SK-N-SH (cell line): ENCODE measurements at regions not wholly inside any gene's neighbourhood (a gene's known extent, or its start where the extent isn't known, plus 50 kb on each side); places are given as distances from the start of the nearest gene placed in this dataset.
A peak's percentile ranks its signal among the peaks of the same experiment; 100 is the strongest.

Experiments
- CTCF ChIP-seq: fragments of 200-600 bp; sonication (generic); IDR thresholded peaks from 2 replicates; pipeline ENCODE4 v1.6.1; 2017; ENCODE audit warnings: antibody characterized with exemption, mild to moderate bottlenecking, moderate library complexity
- EP300 ChIP-seq, 2 experiments: IDR thresholded peaks; 2 replicates each; pipeline versions ENCODE4 v1.4.0 to v1.6.1; 2012; ENCODE audit warnings: borderline replicate concordance in 1 of 2, low read depth in 1 of 2, low read length in 1 of 2
- EZH2phosphoT487 ChIP-seq: fragments of 200-600 bp; sonication (generic); IDR thresholded peaks from 2 replicates; pipeline ENCODE4 v1.6.1; 2017; ENCODE audit warnings: low read depth, mixed run types, mild to moderate bottlenecking, antibody characterized with exemption, moderate library complexity, borderline replicate concordance
- FOSL2 ChIP-seq: IDR thresholded peaks from 2 replicates; pipeline ENCODE4 v1.4.0; 2012; ENCODE audit warnings: low read depth, mild to moderate bottlenecking, moderate library complexity, borderline replicate concordance
- FOXJ3 ChIP-seq: sonication (generic); formaldehyde crosslinking; IDR thresholded peaks from 2 replicates; pipeline ENCODE4 v1.5.1; 2020; ENCODE audit warnings: mild to moderate bottlenecking, missing genetic modification reagents
- FOXM1 ChIP-seq: IDR thresholded peaks from 2 replicates; pipeline ENCODE4 v1.4.0; 2012; ENCODE audit warnings: low read depth, mild to moderate bottlenecking
- GABPA ChIP-seq: IDR thresholded peaks from 2 replicates; pipeline ENCODE4 v1.4.0; 2012; ENCODE audit warnings: low read depth, mild to moderate bottlenecking
- JUND ChIP-seq: IDR thresholded peaks from 2 replicates; pipeline ENCODE4 v1.4.0; 2012
- MEF2A ChIP-seq: IDR thresholded peaks from 2 replicates; pipeline ENCODE4 v1.4.0; 2012; ENCODE audit warnings: low read depth, borderline replicate concordance
- NFIC ChIP-seq: IDR thresholded peaks from 2 replicates; pipeline ENCODE4 v1.4.0; 2012; ENCODE audit warnings: borderline replicate concordance
- RAD21 ChIP-seq: IDR thresholded peaks from 2 replicates; pipeline ENCODE4 v1.6.1; 2012; ENCODE audit warnings: mild to moderate bottlenecking, low read length
- RCOR1 ChIP-seq: fragments of 150-350 bp; IDR thresholded peaks from 2 replicates; pipeline ENCODE4 v1.6.1; 2017; ENCODE audit warnings: antibody characterized with exemption, low read length
- RFX5 ChIP-seq: IDR thresholded peaks from 2 replicates; pipeline ENCODE4 v1.6.1; 2012; ENCODE audit warnings: mild to moderate bottlenecking, improper control_type of control experiment, low read length
- RXRA ChIP-seq: IDR thresholded peaks from 2 replicates; pipeline ENCODE4 v1.4.0; 2012; ENCODE audit warnings: low read depth, mild to moderate bottlenecking, borderline replicate concordance
- SIN3A ChIP-seq: IDR thresholded peaks from 2 replicates; pipeline ENCODE4 v1.6.1; 2012; ENCODE audit warnings: low read depth, mild to moderate bottlenecking, low read length, moderate library complexity, borderline replicate concordance
- SMC3 ChIP-seq: IDR thresholded peaks from 2 replicates; pipeline ENCODE4 v1.6.1; 2012; ENCODE audit warnings: low read depth, low read length, improper control_type of control experiment
- TAF1 ChIP-seq: IDR thresholded peaks from 2 replicates; pipeline ENCODE4 v1.6.1; 2012; ENCODE audit warnings: low read depth, mild to moderate bottlenecking, low read length, moderate library complexity, borderline replicate concordance
- TCF12 ChIP-seq: IDR thresholded peaks from 2 replicates; pipeline ENCODE4 v1.4.0; 2012
- TEAD4 ChIP-seq: IDR thresholded peaks from 2 replicates; pipeline ENCODE4 v1.4.0; 2012; ENCODE audit warnings: mild to moderate bottlenecking, borderline replicate concordance; ENCODE audit not compliant: insufficient read depth
- TF ChIP-seq, protein P1 (sequence below): fragments of 150-350 bp; IDR thresholded peaks from 2 replicates; pipeline ENCODE4 v1.6.1; 2016; ENCODE audit warnings: mild to moderate bottlenecking, low read depth, low read length
- TF ChIP-seq, protein P2 (sequence below): IDR thresholded peaks from 2 replicates; pipeline ENCODE4; 2012

GRCh38 chr20:39630215-39630908, 668.2 kb downstream of the DHX35 start (continued):
- TF ChIP-seq MEF2A (no peak), SMC3 (no peak), SIN3A (no peak), TEAD4 (no peak), NFIC (no peak), EP300 (IDR thresholded peaks at IDR 0.05; ENCODE audit: borderline replicate concordance in 1 of 2, low read depth in 1 of 2, low read length in 1 of 2) (peak in 1 of 2 experiments; percentile 82; a peak in 2 of 4 replicates), RFX5 (no peak), FOXJ3 (CRISPR knock-in tag) (peak; percentile 83), JUND (no peak), RXRA (no peak), RCOR1 (peak; percentile 66; the same call in 1 of the 2 replicates), RAD21 (peak; percentile 28), EZH2phosphoT487 (no peak), FOXM1 (no peak), FOSL2 (no peak), TAF1 (no peak), GABPA (no peak), TCF12 (peak; percentile 42), CTCF (no peak)
- TF ChIP-seq, protein P1, sequence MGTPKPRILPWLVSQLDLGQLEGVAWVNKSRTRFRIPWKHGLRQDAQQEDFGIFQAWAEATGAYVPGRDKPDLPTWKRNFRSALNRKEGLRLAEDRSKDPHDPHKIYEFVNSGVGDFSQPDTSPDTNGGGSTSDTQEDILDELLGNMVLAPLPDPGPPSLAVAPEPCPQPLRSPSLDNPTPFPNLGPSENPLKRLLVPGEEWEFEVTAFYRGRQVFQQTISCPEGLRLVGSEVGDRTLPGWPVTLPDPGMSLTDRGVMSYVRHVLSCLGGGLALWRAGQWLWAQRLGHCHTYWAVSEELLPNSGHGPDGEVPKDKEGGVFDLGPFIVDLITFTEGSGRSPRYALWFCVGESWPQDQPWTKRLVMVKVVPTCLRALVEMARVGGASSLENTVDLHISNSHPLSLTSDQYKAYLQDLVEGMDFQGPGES, result no peak
- TF ChIP-seq, protein P2, sequence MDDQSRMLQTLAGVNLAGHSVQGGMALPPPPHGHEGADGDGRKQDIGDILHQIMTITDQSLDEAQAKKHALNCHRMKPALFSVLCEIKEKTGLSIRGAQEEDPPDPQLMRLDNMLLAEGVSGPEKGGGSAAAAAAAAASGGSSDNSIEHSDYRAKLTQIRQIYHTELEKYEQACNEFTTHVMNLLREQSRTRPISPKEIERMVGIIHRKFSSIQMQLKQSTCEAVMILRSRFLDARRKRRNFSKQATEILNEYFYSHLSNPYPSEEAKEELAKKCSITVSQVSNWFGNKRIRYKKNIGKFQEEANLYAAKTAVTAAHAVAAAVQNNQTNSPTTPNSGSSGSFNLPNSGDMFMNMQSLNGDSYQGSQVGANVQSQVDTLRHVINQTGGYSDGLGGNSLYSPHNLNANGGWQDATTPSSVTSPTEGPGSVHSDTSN, result no peak
- TF ChIP-seq, all 33 proteins: peak for 7
